Thyroid gland (tissue), 4 donors: ENCODE measurements at regions not wholly inside any gene's neighbourhood (a gene's known extent, or its start where the extent isn't known, plus 50 kb on each side); places are given as distances from the start of the nearest gene placed in this dataset.

Source experiments
- DNase-seq, 2 donors: peaks; one replicate each; pipeline ENCODE4 v3.0.0-alpha.2; 2019
- H3K27ac ChIP-seq, 3 donors: fragments of 200-600 bp; sonication (generic); 1 replicate in 2 of 3; 2 replicates in 1 of 3; pipeline ENCODE4 v1.5.1; 2016 to 2019; ENCODE audit warnings: mild to moderate bottlenecking in 1 of 3, moderate library complexity in 1 of 3
- H3K27me3 ChIP-seq: fragments of 200-600 bp; sonication (generic); one replicate; pipeline ENCODE4 v1.5.1; 2019
- H3K36me3 ChIP-seq, 2 donors: fragments of 200-600 bp; sonication (generic); one replicate each; pipeline ENCODE4 v1.5.1; 2016 to 2019
- H3K4me1 ChIP-seq, 2 donors: fragments of 200-600 bp; sonication (generic); one replicate each; pipeline ENCODE4 v1.5.1; 2017 to 2019
- H3K4me3 ChIP-seq, 3 donors: fragments of 200-600 bp; sonication (generic); replicated peaks in 1 of 3; 1 replicate in 2 of 3; 2 replicates in 1 of 3; pipeline ENCODE4 v1.5.1; 2016; ENCODE audit warnings: mild to moderate bottlenecking in 1 of 3
- H3K9me3 ChIP-seq: fragments of 200-600 bp; sonication (generic); one replicate; pipeline ENCODE4 v1.5.1; 2017
- CTCF ChIP-seq, 6 experiments: fragments of 200-600 bp in 3 of 6; fragments of 450-650 bp in 3 of 6; sonication (generic) in 3 of 6; IDR thresholded peaks; one replicate each; pipeline ENCODE4 v1.5.1; 2016 to 2019; ENCODE audit warnings: antibody characterized with exemption in 6 of 6, mild to moderate bottlenecking in 2 of 6, inconsistent platforms in 1 of 6, moderate library complexity in 1 of 6
- POLR2A ChIP-seq, 2 donors: fragments of 450-650 bp; IDR thresholded peaks; one replicate each; pipeline ENCODE4 v1.6.1; 2017; ENCODE audit warnings: antibody characterized with exemption in 2 of 2, mild to moderate bottlenecking in 2 of 2, moderate library complexity in 1 of 2
- WGBS, 2 donors: methylation state at CpG; one replicate each; pipeline ENCODE4 v1.1.5; 2017; 5-methylcytosine and 5-hydroxymethylcytosine counted together
- intact Hi-C: fragments of 100-400 bp; cut with DNase I; formaldehyde crosslinking; loops from one replicate; pipeline ENCODE4 v1.15.1; 2023

DNA sequence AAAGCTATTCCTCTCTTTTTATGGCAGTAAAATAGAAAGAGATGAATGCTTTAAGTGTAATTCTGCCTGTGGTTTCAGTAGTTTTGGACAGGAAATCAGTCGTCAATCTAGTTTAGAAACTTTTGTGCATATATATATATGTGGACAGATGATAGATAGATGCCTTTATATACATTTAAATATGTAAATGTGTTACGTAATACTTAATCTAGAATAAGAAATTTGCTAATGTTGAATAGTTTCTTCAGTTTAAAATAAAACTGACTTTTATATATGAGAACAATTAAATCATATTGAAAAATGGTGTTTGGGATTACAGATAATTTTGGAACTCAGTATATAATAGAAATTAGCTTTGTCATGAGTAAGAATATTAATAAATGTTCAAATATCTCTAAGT, 1165.7 kb upstream of the NCAM2 start:
- Histone ChIP-seq H3K27ac (no peak overlapping the region), H3K36me3 (no peaks in the 10 kb centered on the region), H3K9me3 (no peaks in the 10 kb centered on the region), H3K4me3 (no peak overlapping the region), H3K27me3 (no peaks in the 10 kb centered on the region), H3K4me1 (no peaks in the 10 kb centered on the region)
- intact Hi-C loops: no loop called here
- DNase-seq: no peak
- no peak for TF ChIP-seq CTCF (IDR thresholded peaks at IDR 0.05)
- no peak for TF ChIP-seq POLR2A (IDR thresholded peaks at IDR 0.05)
- WGBS, 2 donors: 83 to 88% methylated on average over 2 of the region's 2 CpGs

DNA sequence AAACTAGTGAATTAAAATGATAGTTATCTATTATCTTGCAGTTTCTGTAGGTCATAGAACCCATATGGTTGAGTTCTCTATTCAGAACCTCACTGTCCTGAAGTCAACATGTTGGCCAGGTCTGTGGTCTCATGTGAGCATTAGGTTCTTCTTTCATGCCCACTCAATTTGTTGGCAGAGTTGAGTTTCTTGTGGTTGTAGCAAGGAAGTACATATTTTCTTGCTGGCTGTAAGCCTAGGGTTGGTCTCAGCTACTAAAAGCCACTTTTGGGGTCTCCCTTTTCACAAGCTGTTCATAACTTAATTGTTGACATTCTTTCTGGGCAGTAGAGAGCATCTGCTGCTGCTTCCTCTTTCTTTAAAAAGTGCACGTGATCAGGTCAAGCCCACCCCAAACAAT, 1165.1 kb upstream of the NCAM2 start:
- intact Hi-C loops: no loop called here
- Histone ChIP-seq H3K4me3 (no peak overlapping the region), H3K27me3 (no peaks in the 10 kb centered on the region), H3K27ac (no peak overlapping the region), H3K4me1 (no peaks in the 10 kb centered on the region), H3K36me3 (no peaks in the 10 kb centered on the region), H3K9me3 (no peaks in the 10 kb centered on the region)
- no peak for TF ChIP-seq CTCF (IDR thresholded peaks at IDR 0.05)
- no peak for TF ChIP-seq POLR2A (IDR thresholded peaks at IDR 0.05)
- WGBS, 2 donors: 22 to 49% methylated on average over 1 of the region's 1 CpG
- DNase-seq: no peak

DNA sequence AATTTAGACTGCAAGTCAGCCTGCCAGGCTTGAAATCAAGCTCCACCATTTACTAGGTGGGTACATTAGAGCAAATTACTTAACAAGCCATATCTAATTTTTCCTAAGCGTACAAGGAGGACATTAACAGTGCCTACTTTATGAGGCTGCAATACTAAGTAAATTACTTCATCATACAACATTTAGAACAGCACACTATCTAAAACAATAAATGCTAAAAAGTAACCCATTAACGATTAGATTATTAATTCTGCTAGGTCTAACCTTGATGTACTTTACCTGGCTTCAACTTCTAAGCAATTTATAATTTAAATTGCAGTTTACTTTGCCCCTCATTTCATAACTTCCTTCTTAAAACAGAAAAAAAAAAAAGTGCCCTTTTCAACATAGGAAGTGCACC, 1155.6 kb upstream of the NCAM2 start:
- no peak overlapping the region for H3K27ac ChIP-seq
- intact Hi-C loops: no loop called here
- WGBS, 2 donors: 90 to 99% methylated on average over 2 of the region's 2 CpGs

GRCh38 chr21:19844334-19844733, 1153.9 kb upstream of the NCAM2 start:
- Histone ChIP-seq H3K27ac (no peak overlapping the region), H3K9me3 (no peaks in the 10 kb centered on the region), H3K4me1 (no peaks in the 10 kb centered on the region), H3K27me3 (no peaks in the 10 kb centered on the region), H3K4me3 (no peak overlapping the region), H3K36me3 (no peaks in the 10 kb centered on the region)
- 90 to 94% methylated on average over 2 of the region's 2 CpGs for WGBS, 2 donors
- TF ChIP-seq CTCF (IDR thresholded peaks at IDR 0.05) (no peak), POLR2A (IDR thresholded peaks at IDR 0.05) (no peak)
- intact Hi-C loops: no loop called here
- no peak for DNase-seq

More for the DNA sequence above, 1155.6 kb upstream of the NCAM2 start:
- no peak for TF ChIP-seq POLR2A (IDR thresholded peaks at IDR 0.05)
- TF ChIP-seq CTCF (IDR thresholded peaks at IDR 0.05): no peak
- no peaks in the 10 kb centered on the region for H3K9me3 ChIP-seq
- H3K4me3 ChIP-seq: no peak overlapping the region
- no peaks in the 10 kb centered on the region for H3K4me1 ChIP-seq
- no peak for DNase-seq
- no peaks in the 10 kb centered on the region for H3K36me3 ChIP-seq
- no peaks in the 10 kb centered on the region for H3K27me3 ChIP-seq

- Histone ChIP-seq H3K27me3 (no peaks in the 10 kb centered on the region), H3K4me3 (no peak overlapping the region), H3K4me1 (no peaks in the 10 kb centered on the region), H3K36me3 (no peaks in the 10 kb centered on the region), H3K27ac (no peak overlapping the region), H3K9me3 (no peaks in the 10 kb centered on the region)
- 88 to 92% methylated on average over 1 of the region's 1 CpG for WGBS, 2 donors
- intact Hi-C loops: no loop called here
- TF ChIP-seq CTCF (IDR thresholded peaks at IDR 0.05) (no peak), POLR2A (IDR thresholded peaks at IDR 0.05) (no peak)
- no peak for DNase-seq
Observed at GRCh38 chr21:19850157-19850556, 1148.1 kb upstream of the NCAM2 start.
